Stimulated activated CD4-positive, alpha-beta T cell treated with anti-CD3 and anti-CD28 coated beads, Interleukin-2, amount 100 ng/mL, for 48 hours (primary cell): ENCODE measurements at regions not wholly inside any gene's neighbourhood (a gene's known extent, or its start where the extent isn't known, plus 50 kb on each side); places are given as distances from the start of the nearest gene placed in this dataset.
"Not testable (repeated sequence)": the region's sequence is repeated elsewhere in the genome, so short reads cannot be mapped to it uniquely, and the experiment has no call there.

ENCODE experiments used
- DNase-seq, 2 donors: peaks; one replicate each; pipeline ENCODE4 v3.0.0-alpha.2; 2020

GRCh38 chr1:817071-817599 lies 106.6 kb upstream of the SAMD11 start:
- not testable (repeated sequence) for DNase-seq

GRCh38 chr1:817658-818617 lies 105.8 kb upstream of the SAMD11 start:
- DNase-seq = not testable (repeated sequence)

- DNase-seq = no peak
Observed at GRCh38 chr1:818618-819291, 105.0 kb upstream of the SAMD11 start.

- no peak for DNase-seq
Observed at GRCh38 chr1:820962-821361, 102.8 kb upstream of the SAMD11 start.

- not testable (repeated sequence) for DNase-seq
Observed at GRCh38 chr1:826808-827207, 96.9 kb upstream of the SAMD11 start.

GRCh38 chr1:827211-828063 lies 96.3 kb upstream of the SAMD11 start:
- DNase-seq = peak; percentile 94 to 97

GRCh38 chr1:829324-829723 lies 94.4 kb upstream of the SAMD11 start:
- not testable (repeated sequence) for DNase-seq

GRCh38 chr1:829932-830331 lies 93.8 kb upstream of the SAMD11 start:
- not testable (repeated sequence) for DNase-seq

GRCh38 chr1:830750-831149 lies 93.0 kb upstream of the SAMD11 start:
- not testable (repeated sequence) for DNase-seq

GRCh38 chr1:831522-831921 lies 92.2 kb upstream of the SAMD11 start:
- DNase-seq = no peak

GRCh38 chr1:832136-832535 lies 91.6 kb upstream of the SAMD11 start:
- no peak for DNase-seq

- not testable (repeated sequence) for DNase-seq
Observed at GRCh38 chr1:833226-833625, 90.5 kb upstream of the SAMD11 start.

- DNase-seq = not testable (repeated sequence)
Observed at GRCh38 chr1:835509-835908, 88.2 kb upstream of the SAMD11 start.

GRCh38 chr1:837601-838000 lies 86.1 kb upstream of the SAMD11 start:
- DNase-seq = not testable (repeated sequence)

- not testable (repeated sequence) for DNase-seq
Observed at GRCh38 chr1:838291-838690, 85.4 kb upstream of the SAMD11 start.

GRCh38 chr1:840592-840991 lies 83.1 kb upstream of the SAMD11 start:
- DNase-seq = not testable (repeated sequence)

- DNase-seq = not testable (repeated sequence)
Observed at GRCh38 chr1:841671-842425, 81.9 kb upstream of the SAMD11 start.

- not testable (repeated sequence) for DNase-seq
Observed at GRCh38 chr1:842799-843198, 80.9 kb upstream of the SAMD11 start.

GRCh38 chr1:843946-844345 lies 79.8 kb upstream of the SAMD11 start:
- DNase-seq = not testable (repeated sequence)

GRCh38 chr1:844472-845026 lies 79.2 kb upstream of the SAMD11 start:
- DNase-seq = peak in 1 of 2 donors; percentile 13

GRCh38 chr1:845641-846040 lies 78.1 kb upstream of the SAMD11 start:
- not testable (repeated sequence) for DNase-seq
